GM12878 (cell line): ENCODE measurements at regions not wholly inside any gene's neighbourhood (a gene's known extent, or its start where the extent isn't known, plus 50 kb on each side); places are given as distances from the start of the nearest gene placed in this dataset.

Experiments used
- BCL11A ChIP-seq: IDR thresholded peaks from 2 replicates; pipeline ENCODE4 v1.6.1; 2011; ENCODE audit warnings: low read depth, low read length
- JUNB ChIP-seq: IDR thresholded peaks from 2 replicates; pipeline ENCODE4 v1.6.1; 2016; ENCODE audit warnings: antibody characterized with exemption, mild to moderate bottlenecking
- KDM1A ChIP-seq: fragments of 200-600 bp; sonication (generic); IDR thresholded peaks from 2 replicates; pipeline ENCODE4 v1.6.1; 2016; ENCODE audit warnings: borderline replicate concordance
- NR2C2 ChIP-seq: IDR thresholded peaks from 2 replicates; pipeline ENCODE4 v1.6.1; 2011; ENCODE audit warnings: borderline replicate concordance, low read depth; ENCODE audit not compliant: control insufficient read depth, insufficient read length
- POLR2A ChIP-seq: IDR thresholded peaks from 2 replicates; pipeline ENCODE4 v1.6.1; 2011; ENCODE audit warnings: low read depth, mild to moderate bottlenecking, low read length
- RAD21 ChIP-seq: IDR thresholded peaks from 2 replicates; pipeline ENCODE4 v1.6.1; 2011; ENCODE audit warnings: mild to moderate bottlenecking, low read depth, low read length, moderate library complexity; ENCODE audit not compliant: insufficient read depth
- TF ChIP-seq, protein P1 (sequence below): fragments of 450-650 bp; formaldehyde crosslinking; IDR thresholded peaks from 2 replicates; pipeline ENCODE4 v1.4.0; 2022; ENCODE audit warnings: mild to moderate bottlenecking, moderate library complexity
- TF ChIP-seq, protein P2 (sequence below), 3 experiments: IDR thresholded peaks in 2 of 3; conservative IDR thresholded peaks in 1 of 3; 2 replicates each; pipeline ENCODE4 v1.5.1; 2011; ENCODE audit warnings: low read depth in 3 of 3, low read length in 3 of 3, mild to moderate bottlenecking in 3 of 3, control low read depth in 2 of 3, moderate library complexity in 2 of 3, inconsistent platforms in 1 of 3, mixed read lengths in 1 of 3; ENCODE audit not compliant: control insufficient read depth in 2 of 3, insufficient read depth in 1 of 3; ENCODE audit errors: extremely low read depth in 1 of 3
- TF ChIP-seq, protein P3 (sequence below): IDR thresholded peaks from 2 replicates; pipeline ENCODE4 v1.6.1; 2011; ENCODE audit warnings: borderline replicate concordance, low read depth, mild to moderate bottlenecking, moderate library complexity, mixed read lengths, low read length; ENCODE audit not compliant: insufficient read depth; ENCODE audit errors: extremely low read length

DNA sequence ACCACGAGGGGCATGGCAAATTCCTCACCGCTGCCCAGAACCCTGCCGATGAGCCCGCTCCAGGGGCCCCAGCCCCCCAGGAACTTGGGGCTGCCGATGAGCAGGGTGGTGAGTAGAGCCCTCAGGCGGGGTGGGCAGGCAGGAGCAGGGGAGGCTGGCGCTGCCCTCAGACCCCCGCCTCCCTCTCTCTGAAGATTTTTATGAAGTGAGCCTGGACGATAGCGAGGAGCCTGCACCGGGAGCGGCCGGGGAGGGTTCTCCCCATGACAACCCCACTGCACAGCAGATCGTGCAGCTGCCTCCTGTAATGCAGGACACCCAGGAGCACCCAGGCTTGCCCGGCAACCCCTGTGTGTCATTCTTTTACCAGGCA lies 56.7 kb upstream of the UBE2Q2 start:
- TF ChIP-seq, protein P1, sequence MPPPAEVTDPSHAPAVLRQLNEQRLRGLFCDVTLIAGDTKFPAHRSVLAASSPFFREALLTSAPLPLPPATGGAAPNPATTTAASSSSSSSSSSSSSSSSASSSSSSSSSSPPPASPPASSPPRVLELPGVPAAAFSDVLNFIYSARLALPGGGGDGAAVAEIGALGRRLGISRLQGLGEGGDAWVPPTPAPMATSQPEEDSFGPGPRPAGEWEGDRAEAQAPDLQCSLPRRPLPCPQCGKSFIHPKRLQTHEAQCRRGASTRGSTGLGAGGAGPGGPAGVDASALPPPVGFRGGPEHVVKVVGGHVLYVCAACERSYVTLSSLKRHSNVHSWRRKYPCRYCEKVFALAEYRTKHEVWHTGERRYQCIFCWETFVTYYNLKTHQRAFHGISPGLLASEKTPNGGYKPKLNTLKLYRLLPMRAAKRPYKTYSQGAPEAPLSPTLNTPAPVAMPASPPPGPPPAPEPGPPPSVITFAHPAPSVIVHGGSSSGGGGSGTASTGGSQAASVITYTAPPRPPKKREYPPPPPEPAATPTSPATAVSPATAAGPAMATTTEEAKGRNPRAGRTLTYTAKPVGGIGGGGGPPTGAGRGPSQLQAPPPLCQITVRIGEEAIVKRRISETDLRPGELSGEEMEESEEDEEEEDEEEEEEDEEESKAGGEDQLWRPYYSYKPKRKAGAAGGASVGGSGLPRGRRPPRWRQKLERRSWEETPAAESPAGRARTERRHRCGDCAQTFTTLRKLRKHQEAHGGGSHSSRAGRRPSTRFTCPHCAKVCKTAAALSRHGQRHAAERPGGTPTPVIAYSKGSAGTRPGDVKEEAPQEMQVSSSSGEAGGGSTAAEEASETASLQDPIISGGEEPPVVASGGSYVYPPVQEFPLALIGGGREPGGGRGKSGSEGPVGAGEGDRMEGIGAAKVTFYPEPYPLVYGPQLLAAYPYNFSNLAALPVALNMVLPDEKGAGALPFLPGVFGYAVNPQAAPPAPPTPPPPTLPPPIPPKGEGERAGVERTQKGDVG (CRISPR knock-in tag): no peak
- no peak for TF ChIP-seq BCL11A
- TF ChIP-seq, protein P2, sequence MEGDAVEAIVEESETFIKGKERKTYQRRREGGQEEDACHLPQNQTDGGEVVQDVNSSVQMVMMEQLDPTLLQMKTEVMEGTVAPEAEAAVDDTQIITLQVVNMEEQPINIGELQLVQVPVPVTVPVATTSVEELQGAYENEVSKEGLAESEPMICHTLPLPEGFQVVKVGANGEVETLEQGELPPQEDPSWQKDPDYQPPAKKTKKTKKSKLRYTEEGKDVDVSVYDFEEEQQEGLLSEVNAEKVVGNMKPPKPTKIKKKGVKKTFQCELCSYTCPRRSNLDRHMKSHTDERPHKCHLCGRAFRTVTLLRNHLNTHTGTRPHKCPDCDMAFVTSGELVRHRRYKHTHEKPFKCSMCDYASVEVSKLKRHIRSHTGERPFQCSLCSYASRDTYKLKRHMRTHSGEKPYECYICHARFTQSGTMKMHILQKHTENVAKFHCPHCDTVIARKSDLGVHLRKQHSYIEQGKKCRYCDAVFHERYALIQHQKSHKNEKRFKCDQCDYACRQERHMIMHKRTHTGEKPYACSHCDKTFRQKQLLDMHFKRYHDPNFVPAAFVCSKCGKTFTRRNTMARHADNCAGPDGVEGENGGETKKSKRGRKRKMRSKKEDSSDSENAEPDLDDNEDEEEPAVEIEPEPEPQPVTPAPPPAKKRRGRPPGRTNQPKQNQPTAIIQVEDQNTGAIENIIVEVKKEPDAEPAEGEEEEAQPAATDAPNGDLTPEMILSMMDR (IDR thresholded peaks at IDR 0.05 in 2 of 3, conservative IDR thresholded peaks at IDR 0.05 in 1 of 3; ENCODE audit: control insufficient read depth in 2 of 3, extremely low read depth in 1 of 3, insufficient read depth in 1 of 3, low read depth in 3 of 3, low read length in 3 of 3): no peak
- no peak for TF ChIP-seq JUNB
- TF ChIP-seq, protein P3, sequence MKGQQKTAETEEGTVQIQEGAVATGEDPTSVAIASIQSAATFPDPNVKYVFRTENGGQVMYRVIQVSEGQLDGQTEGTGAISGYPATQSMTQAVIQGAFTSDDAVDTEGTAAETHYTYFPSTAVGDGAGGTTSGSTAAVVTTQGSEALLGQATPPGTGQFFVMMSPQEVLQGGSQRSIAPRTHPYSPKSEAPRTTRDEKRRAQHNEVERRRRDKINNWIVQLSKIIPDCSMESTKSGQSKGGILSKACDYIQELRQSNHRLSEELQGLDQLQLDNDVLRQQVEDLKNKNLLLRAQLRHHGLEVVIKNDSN: no peak
- TF ChIP-seq KDM1A: no peak
- no peak for TF ChIP-seq NR2C2
- no peak for TF ChIP-seq POLR2A
- no peak for TF ChIP-seq RAD21
